GM21529 (cell line): ENCODE measurements at regions not wholly inside any gene's neighbourhood (a gene's known extent, or its start where the extent isn't known, plus 50 kb on each side); places are given as distances from the start of the nearest gene placed in this dataset.
"Not testable (repeated sequence)": the region's sequence is repeated elsewhere in the genome, so short reads cannot be mapped to it uniquely, and the experiment has no call there.

Experiments used
- ATAC-seq: cut with Tn5 transposase; IDR thresholded peaks from one replicate; pipeline ENCODE4 v1.9.1; 2021; ENCODE audit not compliant: unreplicated experiment

GRCh38 chr5:112533362-112533761 lies 114.3 kb upstream of the EPB41L4A start:
- ATAC-seq: no peak

- ATAC-seq: no peak
These were observed 115.0 kb upstream of the EPB41L4A start for GRCh38 chr5:112534067-112534583.

- no peak for ATAC-seq
These were observed 115.7 kb upstream of the EPB41L4A start for GRCh38 chr5:112534611-112535255.

- no peak for ATAC-seq
These were observed 116.3 kb upstream of the EPB41L4A start for GRCh38 chr5:112535356-112535755.

- not testable (repeated sequence) for ATAC-seq
These were observed 125.5 kb upstream of the EPB41L4A start for GRCh38 chr5:112544558-112544957.

- ATAC-seq: no peak
These were observed 128.0 kb upstream of the EPB41L4A start for GRCh38 chr5:112546946-112547592.

GRCh38 chr5:112548246-112548881 lies 129.3 kb upstream of the EPB41L4A start:
- no peak for ATAC-seq

- no peak for ATAC-seq
These were observed 130.1 kb upstream of the EPB41L4A start for GRCh38 chr5:112549127-112549526.

GRCh38 chr5:112549605-112550166 lies 130.6 kb upstream of the EPB41L4A start:
- ATAC-seq: no peak

GRCh38 chr5:112551419-112552032 lies 132.4 kb upstream of the EPB41L4A start:
- ATAC-seq: no peak

GRCh38 chr5:112552216-112552615 lies 133.1 kb upstream of the EPB41L4A start:
- no peak for ATAC-seq

- no peak for ATAC-seq
These were observed 133.7 kb upstream of the EPB41L4A start for GRCh38 chr5:112552791-112553190.

- ATAC-seq: no peak
These were observed 135.3 kb upstream of the EPB41L4A start for GRCh38 chr5:112554101-112554977.

GRCh38 chr5:112555197-112555596 lies 136.1 kb upstream of the EPB41L4A start:
- ATAC-seq: no peak

- no peak for ATAC-seq
These were observed 136.6 kb upstream of the EPB41L4A start for GRCh38 chr5:112555691-112556090.

- ATAC-seq: not testable (repeated sequence)
These were observed 140.4 kb upstream of the EPB41L4A start for GRCh38 chr5:112559501-112559900.

GRCh38 chr5:112560371-112560770 lies 141.3 kb upstream of the EPB41L4A start:
- no peak for ATAC-seq

- no peak for ATAC-seq
These were observed 144.2 kb upstream of the EPB41L4A start for GRCh38 chr5:112563169-112563826.

- no peak for ATAC-seq
These were observed 147.2 kb upstream of the EPB41L4A start for GRCh38 chr5:112566251-112566650.

GRCh38 chr5:112569596-112569995 lies 150.5 kb upstream of the EPB41L4A start:
- ATAC-seq: no peak
